A673 (cell line): ENCODE measurements at regions not wholly inside any gene's neighbourhood (a gene's known extent, or its start where the extent isn't known, plus 50 kb on each side); places are given as distances from the start of the nearest gene placed in this dataset.

Experiments used
- CTCF ChIP-seq: fragments of 300-800, 200-600 bp; sonication (generic); conservative IDR thresholded peaks from 2 replicates; pipeline ENCODE4 v1.5.1; 2017; ENCODE audit warnings: low read depth, mild to moderate bottlenecking, antibody characterized with exemption, low read length, moderate library complexity, mixed read lengths
- EZH2 ChIP-seq: fragments of 200-600 bp; sonication (generic); IDR thresholded peaks from 2 replicates; pipeline ENCODE4 v1.6.1; 2017; ENCODE audit warnings: borderline replicate concordance, low read depth, mild to moderate bottlenecking, mixed read lengths, antibody characterized with exemption, low read length; ENCODE audit not compliant: poor library complexity, severe bottlenecking

DNA sequence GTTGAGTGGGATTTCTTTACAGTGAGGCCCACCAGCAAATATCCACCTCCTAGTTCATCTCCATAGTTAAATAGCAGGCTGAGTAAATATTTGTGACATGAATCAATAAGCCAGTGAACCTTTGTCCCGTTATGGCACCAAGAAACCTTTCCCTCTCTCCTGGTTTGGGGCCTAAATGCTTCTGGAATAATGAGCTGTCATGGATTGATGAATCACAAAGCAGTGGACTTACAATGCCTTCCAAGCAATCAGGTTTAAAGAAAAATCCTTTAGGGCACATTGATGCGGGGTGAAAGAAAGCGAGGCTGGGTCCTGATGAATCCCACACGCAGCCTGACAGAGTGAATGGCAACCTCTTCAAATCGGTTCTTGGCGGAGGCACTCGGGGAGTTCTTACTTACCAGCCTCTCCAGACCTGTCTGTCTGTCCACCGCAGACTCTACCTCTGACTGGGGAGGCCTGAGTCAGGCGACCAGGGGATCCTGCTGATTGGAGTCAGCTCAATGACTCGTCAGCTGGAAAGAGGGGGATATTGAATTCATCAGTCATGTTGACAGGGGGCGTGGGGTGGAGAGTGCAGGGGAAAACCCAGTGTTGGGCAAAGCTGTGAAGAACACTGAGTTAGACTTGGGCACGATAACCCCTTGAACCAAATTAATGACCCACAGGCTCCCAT is 247.3 kb downstream of the PLPP3 start:
- TF ChIP-seq CTCF (no peak), EZH2 (no peak)
